ENCODE measurements at regions not wholly inside any gene's neighbourhood (a gene's known extent, or its start where the extent isn't known, plus 50 kb on each side); places are given as distances from the start of the nearest gene placed in this dataset.

GRCh38 chr2:126784621-126785020 lies 114.1 kb upstream of the TEX51 start:
- no peak for TF ChIP-seq CTCF (IDR thresholded peaks at IDR 0.05; ENCODE audit: control insufficient read depth, extremely low read depth, insufficient read depth)

GRCh38 chr2:126785236-126785635 lies 113.5 kb upstream of the TEX51 start:
- H3K4me3 ChIP-seq (ENCODE audit: low read depth, low read length): no peak overlapping the region
- DNase-seq (ENCODE audit: low read depth): no peak
- no peak for TF ChIP-seq CTCF (IDR thresholded peaks at IDR 0.05; ENCODE audit: control insufficient read depth, extremely low read depth, insufficient read depth)

More at GRCh38 chr2:126784621-126785020, 114.1 kb upstream of the TEX51 start:
- no peak overlapping the region for H3K4me3 ChIP-seq (ENCODE audit: low read depth, low read length)
- DNase-seq (ENCODE audit: low read depth): no peak

- TF ChIP-seq CTCF (IDR thresholded peaks at IDR 0.05; ENCODE audit: control insufficient read depth, extremely low read depth, insufficient read depth): no peak
- no peak for DNase-seq (ENCODE audit: low read depth)
- no peak overlapping the region for H3K4me3 ChIP-seq (ENCODE audit: low read depth, low read length)
Observed at GRCh38 chr2:126785862-126786261, 112.8 kb upstream of the TEX51 start.

GRCh38 chr2:126786765-126787164 lies 111.9 kb upstream of the TEX51 start:
- no peak for DNase-seq (ENCODE audit: low read depth)
- H3K4me3 ChIP-seq (ENCODE audit: low read depth, low read length): no peak overlapping the region
- no peak for TF ChIP-seq CTCF (IDR thresholded peaks at IDR 0.05; ENCODE audit: control insufficient read depth, extremely low read depth, insufficient read depth)

- no peak for TF ChIP-seq CTCF (IDR thresholded peaks at IDR 0.05; ENCODE audit: control insufficient read depth, extremely low read depth, insufficient read depth)
- H3K4me3 ChIP-seq (ENCODE audit: low read depth, low read length): no peak overlapping the region
- DNase-seq (ENCODE audit: low read depth): no peak
Observed at GRCh38 chr2:126787289-126787688, 111.4 kb upstream of the TEX51 start.

- no peak for DNase-seq (ENCODE audit: low read depth)
- no peak for TF ChIP-seq CTCF (IDR thresholded peaks at IDR 0.05; ENCODE audit: control insufficient read depth, extremely low read depth, insufficient read depth)
- no peak overlapping the region for H3K4me3 ChIP-seq (ENCODE audit: low read depth, low read length)
Observed at GRCh38 chr2:126788113-126788512, 110.6 kb upstream of the TEX51 start.

GRCh38 chr2:126788652-126789051 lies 110.0 kb upstream of the TEX51 start:
- H3K4me3 ChIP-seq (ENCODE audit: low read depth, low read length): no peak overlapping the region
- DNase-seq (ENCODE audit: low read depth): no peak
- TF ChIP-seq CTCF (IDR thresholded peaks at IDR 0.05; ENCODE audit: control insufficient read depth, extremely low read depth, insufficient read depth): no peak
